GM18505 (cell line): ENCODE measurements at regions not wholly inside any gene's neighbourhood (a gene's known extent, or its start where the extent isn't known, plus 50 kb on each side); places are given as distances from the start of the nearest gene placed in this dataset.
"Not testable (repeated sequence)": the region's sequence is repeated elsewhere in the genome, so short reads cannot be mapped to it uniquely, and the experiment has no call there.

Source experiments
- ATAC-seq: cut with Tn5 transposase; IDR thresholded peaks from one replicate; pipeline ENCODE4 v1.9.1; 2021; ENCODE audit not compliant: unreplicated experiment
- POLR2A ChIP-seq: IDR thresholded peaks from 4 replicates; pipeline ENCODE4 v1.6.1; 2011; ENCODE audit warnings: borderline replicate concordance; ENCODE audit not compliant: insufficient read depth, insufficient read length; ENCODE audit errors: extremely low read depth

DNA sequence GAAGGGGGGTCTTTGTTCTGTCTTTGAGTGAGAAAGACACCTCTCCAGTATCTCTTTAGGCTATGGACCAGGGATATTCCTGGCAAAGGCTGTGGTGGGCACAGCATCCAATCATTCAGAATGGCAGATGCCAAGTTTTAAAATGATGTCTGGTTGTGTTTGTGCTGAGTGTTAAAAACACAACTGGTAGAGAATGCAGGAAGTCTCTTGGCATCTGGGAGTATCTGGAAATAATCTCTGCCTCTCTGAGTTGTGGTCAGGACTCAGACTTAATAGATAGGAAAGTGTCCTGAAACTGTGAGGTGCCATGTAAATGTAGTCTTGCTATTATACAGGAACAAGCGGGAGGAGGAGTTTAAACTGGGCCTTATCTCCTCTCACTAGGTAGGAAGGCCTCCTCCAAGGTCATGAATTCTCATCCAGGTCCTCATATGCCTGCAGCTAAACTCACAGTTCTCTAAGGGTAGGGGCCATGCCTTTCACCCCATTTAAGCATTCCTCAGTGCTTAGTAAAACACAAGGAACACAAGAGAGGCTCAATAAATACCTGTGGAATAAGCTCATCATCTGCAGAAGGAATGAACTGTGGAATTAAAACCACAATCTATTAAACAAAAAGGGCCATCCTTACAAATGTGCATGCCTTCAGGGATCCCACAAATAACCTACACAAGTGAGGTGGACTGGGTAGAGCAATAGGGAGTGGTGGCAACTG lies 317.6 kb downstream of the CBLN1 start:
- ATAC-seq, result no peak
- no peak for TF ChIP-seq POLR2A

DNA sequence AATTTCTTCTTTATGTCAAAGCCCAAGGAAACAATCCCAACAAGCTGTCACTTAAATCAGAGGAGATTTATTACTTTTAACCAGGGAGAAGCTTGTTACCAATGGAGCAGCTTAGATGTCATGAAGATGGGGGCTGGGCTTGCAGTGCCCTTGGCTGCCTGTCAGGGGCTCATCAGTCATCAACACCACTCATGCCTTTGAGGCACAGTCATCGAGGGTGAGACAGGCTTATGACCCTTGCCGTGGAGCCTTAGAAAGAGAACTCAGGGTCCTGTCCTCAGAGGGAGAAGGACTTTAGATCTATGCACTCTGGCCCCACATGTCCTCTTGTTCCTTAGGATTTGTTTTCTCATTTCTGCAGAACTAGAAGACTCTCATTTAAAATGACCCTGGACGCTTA lies 318.3 kb downstream of the CBLN1 start:
- no peak for TF ChIP-seq POLR2A
- no peak for ATAC-seq

DNA sequence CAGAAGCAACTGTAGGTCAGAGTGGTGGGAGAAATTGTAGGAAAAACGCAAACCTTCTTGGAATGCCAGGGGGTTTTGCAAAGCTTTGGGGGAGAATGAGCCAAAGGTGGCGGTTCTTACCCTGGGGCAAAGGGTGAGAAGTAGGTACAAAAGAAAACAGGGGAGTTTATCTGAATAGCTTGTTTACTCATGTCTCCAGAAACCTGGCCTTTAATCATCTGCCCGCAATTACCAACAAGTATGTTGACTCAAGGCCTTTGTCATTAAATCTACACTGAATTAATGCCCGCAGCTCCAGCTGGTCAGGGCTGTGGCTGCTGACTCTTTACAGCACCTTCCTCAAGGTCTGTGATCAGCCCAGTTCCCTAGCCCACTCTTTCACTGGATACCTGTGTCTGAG lies 320.1 kb downstream of the CBLN1 start:
- TF ChIP-seq POLR2A, result no peak

DNA sequence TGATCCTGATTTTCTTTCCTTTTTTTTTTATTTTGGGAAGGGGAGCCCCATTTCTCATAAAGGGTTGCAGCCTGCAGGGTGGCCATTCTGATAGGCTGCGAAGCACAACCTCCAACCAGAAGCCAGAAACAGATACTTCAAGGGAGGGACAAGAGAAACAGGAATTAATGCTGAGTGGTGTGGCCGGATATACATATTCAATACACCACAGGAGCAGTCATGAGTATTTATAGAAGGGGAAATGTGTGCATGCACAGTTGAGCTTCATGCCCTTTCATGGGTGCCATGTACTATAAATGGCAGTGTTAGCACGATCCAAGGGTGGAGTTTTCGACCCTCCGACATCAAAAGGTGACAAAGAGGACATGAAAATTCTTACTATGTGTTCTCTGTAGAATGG lies 320.8 kb downstream of the CBLN1 start:
- no peak for ATAC-seq
- no peak for TF ChIP-seq POLR2A

More for the DNA sequence above, 320.1 kb downstream of the CBLN1 start:
- no peak for ATAC-seq

- ATAC-seq, result no peak
- TF ChIP-seq POLR2A, result no peak
These were observed 321.9 kb downstream of the CBLN1 start for GRCh38 chr16:48959747-48960146.

GRCh38 chr16:48959204-48959603 lies 322.4 kb downstream of the CBLN1 start:
- no peak for ATAC-seq
- TF ChIP-seq POLR2A, result no peak

DNA sequence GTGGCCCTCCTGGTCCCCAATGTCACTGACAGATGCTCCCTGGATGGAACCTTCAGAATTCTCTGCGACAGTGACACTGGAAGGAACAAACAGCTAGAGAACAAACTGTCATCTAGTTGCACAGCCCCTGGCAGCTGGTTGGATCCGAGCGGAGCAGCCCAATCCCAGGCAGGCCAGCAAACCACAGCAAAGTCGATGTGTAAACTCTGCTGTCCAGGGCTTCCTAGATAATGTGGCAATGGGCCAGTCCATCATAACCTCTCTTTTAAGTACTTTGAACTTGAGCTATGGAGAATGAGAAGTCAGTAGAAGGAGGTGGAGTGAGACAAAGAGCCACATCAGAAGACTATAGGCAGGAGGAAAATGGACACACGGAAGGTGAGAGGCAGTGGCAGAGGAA lies 323.0 kb downstream of the CBLN1 start:
- no peak for TF ChIP-seq POLR2A
- no peak for ATAC-seq

- TF ChIP-seq POLR2A, result no peak
- ATAC-seq, result no peak
These were observed 325.0 kb downstream of the CBLN1 start for GRCh38 chr16:48956620-48957019.

- no peak for TF ChIP-seq POLR2A
- no peak for ATAC-seq
These were observed 325.8 kb downstream of the CBLN1 start for GRCh38 chr16:48955837-48956236.

- not testable (repeated sequence) for ATAC-seq
These were observed 330.0 kb downstream of the CBLN1 start for GRCh38 chr16:48951621-48952125.

DNA sequence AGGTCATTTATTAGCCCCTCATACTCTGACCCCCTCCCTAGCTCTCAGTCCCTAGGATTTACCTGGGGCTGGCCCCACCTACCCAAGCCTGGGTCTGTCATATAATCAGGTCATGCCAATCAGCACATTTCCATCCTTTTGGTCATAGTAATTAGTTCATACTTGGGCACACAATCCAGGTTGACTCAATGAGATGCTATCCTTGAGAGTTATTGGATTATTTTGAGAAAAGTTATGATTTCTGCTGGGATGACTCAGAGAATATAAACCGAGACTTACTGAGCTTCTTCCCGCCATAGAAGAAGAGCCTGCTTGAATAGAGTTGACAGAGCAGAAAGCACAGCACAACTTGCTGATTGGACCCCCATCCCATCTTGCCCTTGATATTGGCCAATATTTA lies 331.5 kb downstream of the CBLN1 start:
- no peak for ATAC-seq

GRCh38 chr16:48949636-48950035 lies 332.0 kb downstream of the CBLN1 start:
- no peak for ATAC-seq
- no peak for TF ChIP-seq POLR2A

More for the DNA sequence above, 331.5 kb downstream of the CBLN1 start:
- TF ChIP-seq POLR2A, result no peak

- TF ChIP-seq POLR2A, result no peak
- no peak for ATAC-seq
These were observed 332.7 kb downstream of the CBLN1 start for GRCh38 chr16:48948911-48949310.

- no peak for TF ChIP-seq POLR2A
- no peak for ATAC-seq
These were observed 334.3 kb downstream of the CBLN1 start for GRCh38 chr16:48947371-48947713.
